ENCODE measurements at regions not wholly inside any gene's neighbourhood (a gene's known extent, or its start where the extent isn't known, plus 50 kb on each side); places are given as distances from the start of the nearest gene placed in this dataset.
"Not testable (repeated sequence)": the region's sequence is repeated elsewhere in the genome, so short reads cannot be mapped to it uniquely, and the experiment has no call there.

GRCh38 chr3:4908433-4909156 lies 70.6 kb upstream of the BHLHE40 start:
- Histone ChIP-seq H3K9me3 (no peaks in the 10 kb centered on the region), H3K27me3 (no peaks in the 10 kb centered on the region), H3K36me3 (no peaks in the 10 kb centered on the region), H3K4me3 (no peak overlapping the region), H3K4me1 (peaks cover 9 to 17% (median 14%) of the 10 kb centered on the region in 3 donors), H3K27ac (no peak overlapping the region)
- ATAC-seq (no peak), FAIRE-seq (no peak), DNase-seq (no peak)
- no peak for TF ChIP-seq CTCF (IDR thresholded peaks at IDR 0.05)
- WGBS, 2 donors: 86 to 97% methylated on average over 8 of the region's 8 CpGs
- intact Hi-C loops (cut with DNase I): no loop called here

DNA sequence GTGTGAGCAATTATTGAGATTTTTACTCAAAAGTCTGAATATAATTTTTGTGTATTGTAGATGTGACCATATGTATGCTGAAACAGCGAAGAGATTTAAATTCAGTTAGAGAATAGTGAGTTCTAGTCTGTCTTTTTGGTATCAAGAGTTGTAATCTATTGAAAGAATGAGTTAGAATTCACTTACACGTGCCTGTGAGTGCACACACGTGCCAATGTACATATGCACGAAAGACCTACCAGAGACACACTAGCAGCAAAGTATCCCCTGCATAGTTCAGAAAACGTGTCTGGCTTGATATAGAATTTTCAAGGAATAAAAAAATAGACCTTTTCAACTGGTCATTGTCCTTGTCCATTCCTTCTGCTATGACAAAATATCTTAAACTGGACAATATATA lies 64.8 kb upstream of the BHLHE40 start:
- 83 to 96% methylated on average over 5 of the region's 5 CpGs for WGBS, 2 donors
- no peaks in the 10 kb centered on the region for H3K27me3 ChIP-seq
- no peak for TF ChIP-seq CTCF (IDR thresholded peaks at IDR 0.05)
- no peaks in the 10 kb centered on the region for H3K9me3 ChIP-seq
- H3K36me3 ChIP-seq: no peaks in the 10 kb centered on the region
- intact Hi-C loops (cut with DNase I): no loop called here
- no peaks in the 10 kb centered on the region for H3K4me1 ChIP-seq
- no peak overlapping the region for H3K4me3 ChIP-seq
- DNase-seq (no peak), ATAC-seq (no peak), FAIRE-seq (no peak)
- H3K27ac ChIP-seq: no peak overlapping the region

DNA sequence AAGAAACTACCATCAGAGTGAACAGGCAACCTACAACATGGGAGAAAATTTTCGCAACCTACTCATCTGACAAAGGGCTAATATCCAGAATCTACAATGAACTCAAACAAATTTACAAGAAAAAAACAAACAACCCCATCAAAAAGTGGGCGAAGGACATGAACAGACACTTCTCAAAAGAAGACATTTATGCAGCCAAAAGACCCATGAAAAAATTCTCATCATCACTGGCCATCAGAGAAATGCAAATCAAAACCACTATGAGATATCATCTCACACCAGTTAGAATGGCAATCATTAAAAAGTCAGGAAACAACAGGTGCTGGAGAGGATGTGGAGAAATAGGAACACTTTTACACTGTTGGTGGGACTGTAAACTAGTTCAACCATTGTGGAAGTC lies 57.6 kb upstream of the BHLHE40 start:
- FAIRE-seq; DNase-seq; H3K27me3 ChIP-seq; intact Hi-C loops (cut with DNase I); H3K4me3 ChIP-seq; ATAC-seq; H3K4me1 ChIP-seq; H3K9me3 ChIP-seq; H3K36me3 ChIP-seq; H3K27ac ChIP-seq: not testable (repeated sequence)
- 92 to 100% methylated on average over 1 of the region's 2 CpGs for WGBS, 2 donors

- ATAC-seq (no peak), FAIRE-seq (no peak), DNase-seq (no peak)
- H3K4me1 ChIP-seq: no peaks in the 10 kb centered on the region
- intact Hi-C loops (cut with DNase I): no loop called here
- no peak overlapping the region for H3K4me3 ChIP-seq
- WGBS, 2 donors: 95% methylated on average over 1 of the region's 1 CpG
- H3K27ac ChIP-seq: no peak overlapping the region
- H3K36me3 ChIP-seq: no peaks in the 10 kb centered on the region
- H3K9me3 ChIP-seq: no peaks in the 10 kb centered on the region
- no peaks in the 10 kb centered on the region for H3K27me3 ChIP-seq
- no peak for TF ChIP-seq CTCF (IDR thresholded peaks at IDR 0.05)
These were observed 52.3 kb upstream of the BHLHE40 start for GRCh38 chr3:4926892-4927291.

- no peaks in the 10 kb centered on the region for H3K27me3 ChIP-seq
- TF ChIP-seq CTCF (IDR thresholded peaks at IDR 0.05): no peak
- DNase-seq (no peak), FAIRE-seq (no peak), ATAC-seq (no peak)
- H3K27ac ChIP-seq: no peak overlapping the region
- H3K36me3 ChIP-seq: no peaks in the 10 kb centered on the region
- WGBS, 2 donors: 94 to 97% methylated on average over 7 of the region's 7 CpGs
- intact Hi-C loops (cut with DNase I): no loop called here
- no peak overlapping the region for H3K4me3 ChIP-seq
- no peaks in the 10 kb centered on the region for H3K4me1 ChIP-seq
- H3K9me3 ChIP-seq: no peaks in the 10 kb centered on the region
These were observed 50.9 kb upstream of the BHLHE40 start for GRCh38 chr3:4928277-4928789.
